HepG2 (cell line): ENCODE measurements at regions not wholly inside any gene's neighbourhood (a gene's known extent, or its start where the extent isn't known, plus 50 kb on each side); places are given as distances from the start of the nearest gene placed in this dataset.

ENCODE experiments used
- ATAC-seq: fragments of 200-7000 bp; cut with Tn5 transposase; 3 replicates; pipeline ENCODE4 v1.9.1; 2020; ENCODE audit warnings: mild to moderate bottlenecking, moderate library complexity
- BruUV-seq: library from RNA; stranded (reverse); fragments of 400-500 nt; replicated peaks from 2 replicates; lab custom pipeline; 2021; lab: Mats Ljungman, UMichigan
- CTCF ChIA-PET: fragments of 300-600 bp; formaldehyde crosslinking; extraction: SDS; loops from one replicate; lab custom pipeline; 2021; ENCODE audit warnings: low total read pairs, inconsistent platforms, low intra/inter-chr PET ratio; lab: Yijun Ruan, JAX
- POLR2A ChIA-PET: fragments of 350-600 bp; sonication (Branson Sonifier 250); formaldehyde crosslinking; loops from one replicate; lab custom pipeline; 2020; ENCODE audit warnings: antibody characterized with exemption, inconsistent platforms; lab: Yijun Ruan, JAX
- DNase-seq: peaks from one replicate; pipeline ENCODE4 v3.0.0-alpha.2; 2015; ENCODE audit warnings: low spot score
- FAIRE-seq: peaks from 3 replicates; lab custom pipeline; 2011; peaks lifted over from hg19 to GRCh38; lab: Jason Lieb, UNC
- H2AFZ ChIP-seq: one replicate; pipeline ENCODE4 v1.6.1; 2011; ENCODE audit warnings: low read length, inconsistent platforms
- H3K27ac ChIP-seq: fragments of 300-600 bp; 3 replicates; pipeline ENCODE4 v1.8.0; 2011; ENCODE audit warnings: mixed run types, mild to moderate bottlenecking, mixed read lengths, low read length, inconsistent platforms; ENCODE audit not compliant: insufficient read depth; ENCODE audit errors: extremely low read length
- H3K27me3 ChIP-seq, 2 experiments: fragments of 200-600 bp in 1 of 2; 2 replicates in 1 of 2; 3 replicates in 1 of 2; pipeline versions ENCODE4 v1.6.0 to v1.8.0; 2011; ENCODE audit warnings: low read length in 2 of 2, mild to moderate bottlenecking in 2 of 2, moderate library complexity in 2 of 2, inconsistent platforms in 1 of 2; ENCODE audit not compliant: insufficient read depth in 2 of 2, control insufficient read depth in 1 of 2
- H3K36me3 ChIP-seq, 2 experiments: fragments of 200-600 bp in 1 of 2; replicated peaks in 1 of 2; 2 replicates in 1 of 2; 3 replicates in 1 of 2; pipeline versions ENCODE4 v1.5.1 to v1.8.0; 2011; ENCODE audit warnings: low read length in 2 of 2, inconsistent platforms in 1 of 2; ENCODE audit not compliant: insufficient read depth in 2 of 2, control insufficient read depth in 1 of 2
- H3K4me1 ChIP-seq: 2 replicates; pipeline ENCODE4 v1.5.1; 2012; ENCODE audit warnings: low read length, inconsistent platforms; ENCODE audit not compliant: insufficient read depth
- H3K4me2 ChIP-seq: 2 replicates; pipeline ENCODE4 v1.6.0; 2011; ENCODE audit warnings: low read depth, low read length, inconsistent platforms
- H3K4me3 ChIP-seq, 3 experiments: fragments of 200-600 bp in 1 of 3; sonication (generic), shearing (Covaris generic) in 1 of 3; replicated peaks in 1 of 3; 2 replicates each; pipeline ENCODE4 v1.5.1; 2011 to 2016; ENCODE audit warnings: low read length in 3 of 3, inconsistent platforms in 2 of 3, low read depth in 2 of 3, mild to moderate bottlenecking in 2 of 3, control low read depth in 1 of 3, mixed read lengths in 1 of 3; ENCODE audit not compliant: insufficient read depth in 1 of 3
- H3K79me2 ChIP-seq: one replicate; pipeline ENCODE4 v1.6.1; 2011; ENCODE audit warnings: low read length, inconsistent platforms; ENCODE audit not compliant: insufficient read depth
- H3K9ac ChIP-seq: 2 replicates; pipeline ENCODE4 v1.6.0; 2011; ENCODE audit warnings: mild to moderate bottlenecking, low read depth, low read length, inconsistent platforms; ENCODE audit not compliant: insufficient read depth
- H3K9me3 ChIP-seq: 2 replicates; pipeline ENCODE4 v1.5.1; 2012; ENCODE audit warnings: mild to moderate bottlenecking, low read length
- H4K20me1 ChIP-seq: 2 replicates; pipeline ENCODE4 v1.6.0; 2011; ENCODE audit warnings: inconsistent platforms, mild to moderate bottlenecking, low read length, moderate library complexity; ENCODE audit not compliant: insufficient read depth
- IRF1 ChIP-seq: sonication (generic); formaldehyde crosslinking; IDR thresholded peaks from 2 replicates; pipeline ENCODE4 v1.4.0; 2020; ENCODE audit warnings: low read depth, mild to moderate bottlenecking, missing genetic modification reagents
- TEF ChIP-seq: sonication (generic); formaldehyde crosslinking; IDR thresholded peaks from 2 replicates; pipeline ENCODE4 v1.5.0; 2020; ENCODE audit warnings: missing genetic modification reagents
- TOE1 ChIP-seq: sonication (generic); formaldehyde crosslinking; IDR thresholded peaks from 2 replicates; pipeline ENCODE4 v1.4.0; 2020; ENCODE audit warnings: mild to moderate bottlenecking, missing genetic modification reagents
- ZBTB10 ChIP-seq: sonication (generic); formaldehyde crosslinking; IDR thresholded peaks from 2 replicates; pipeline ENCODE4 v1.4.0; 2020; ENCODE audit warnings: missing genetic modification reagents, borderline replicate concordance
- WGBS: methylation state at CpG from one replicate; pipeline ENCODE4 v1.1.6; 2017; ENCODE audit warnings: low lambda C conversion rate; 5-methylcytosine and 5-hydroxymethylcytosine counted together
- in situ Hi-C: cut with HindIII; loops from 2 replicates; pipeline ENCODE4 v1.10.0; 2017; ENCODE audit warnings: low pct_unique_long_range_greater_than_20kb; ENCODE audit not compliant: extremely low pct_ligation_motif_present
- intact Hi-C: fragments of 100-400 bp; cut with micrococcal nuclease; formaldehyde crosslinking; loops from one replicate; pipeline ENCODE4 v1.10.0; 2022; ENCODE audit not compliant: unreplicated experiment

GRCh38 chr19:28987177-28987576, 225.8 kb downstream of the UQCRFS1 start:
- Histone ChIP-seq H4K20me1 (no peaks in the 10 kb centered on the region), H3K27me3 (no peaks in the 10 kb centered on the region), H3K4me2 (no peak overlapping the region), H3K4me3 (no peak overlapping the region), H3K27ac (no peak overlapping the region), H2AFZ (no peak overlapping the region), H3K9ac (no peak overlapping the region), H3K4me1 (no peaks in the 10 kb centered on the region), H3K79me2 (no peaks in the 10 kb centered on the region), H3K36me3 (no peaks in the 10 kb centered on the region), H3K9me3 (no peaks in the 10 kb centered on the region; the same call in 1 of the 2 replicates)
- CTCF ChIA-PET: no interaction called here
- intact Hi-C loops: no loop called here
- POLR2A ChIA-PET: no interaction called here
- in situ Hi-C loops: no loop called here
- TF ChIP-seq TEF (CRISPR knock-in tag) (no peak), IRF1 (CRISPR knock-in tag) (no peak), ZBTB10 (CRISPR knock-in tag) (no peak), TOE1 (CRISPR knock-in tag) (no peak)
- 44% methylated on average over 6 of the region's 6 CpGs for WGBS
- no TSS peak for BruUV-seq
- DNase-seq: no peak
- no peak for FAIRE-seq
- ATAC-seq: no peak
